DND-41 (cell line): ENCODE measurements at regions not wholly inside any gene's neighbourhood (a gene's known extent, or its start where the extent isn't known, plus 50 kb on each side); places are given as distances from the start of the nearest gene placed in this dataset.

Experiments
- EZH2 ChIP-seq: IDR thresholded peaks from 3 replicates; pipeline ENCODE4 v1.6.1; 2012; ENCODE audit warnings: borderline replicate concordance, low read depth, mild to moderate bottlenecking, moderate library complexity, low read length, inconsistent platforms; ENCODE audit not compliant: severe bottlenecking
- TF ChIP-seq, protein P1 (sequence below): IDR thresholded peaks from 2 replicates; pipeline ENCODE4 v1.5.1; 2012; ENCODE audit warnings: borderline replicate concordance, low read length, moderate library complexity, mild to moderate bottlenecking; ENCODE audit not compliant: poor library complexity, severe bottlenecking; ENCODE audit errors: extremely low read depth

DNA sequence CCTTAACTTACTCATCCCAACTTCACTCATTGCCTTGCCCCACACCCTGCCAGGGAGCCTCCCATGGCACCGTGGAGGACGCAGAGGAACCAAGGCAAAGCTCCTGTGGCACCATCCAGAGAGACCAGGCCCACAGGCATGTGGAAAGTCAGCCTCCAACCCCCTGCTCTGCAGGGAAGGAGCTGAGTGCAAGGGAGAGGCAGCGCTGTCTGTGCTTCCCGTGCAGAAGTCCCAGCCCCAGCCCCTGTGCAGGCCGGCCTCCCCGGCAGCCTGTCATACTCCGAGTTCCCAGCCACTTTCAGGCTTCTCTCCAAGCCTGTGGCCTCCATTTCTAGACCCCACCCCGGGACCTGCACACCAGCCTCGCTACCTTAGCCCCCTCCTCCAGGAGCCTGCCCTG, 106.4 kb downstream of the SINHCAF start:
- TF ChIP-seq, protein P1, sequence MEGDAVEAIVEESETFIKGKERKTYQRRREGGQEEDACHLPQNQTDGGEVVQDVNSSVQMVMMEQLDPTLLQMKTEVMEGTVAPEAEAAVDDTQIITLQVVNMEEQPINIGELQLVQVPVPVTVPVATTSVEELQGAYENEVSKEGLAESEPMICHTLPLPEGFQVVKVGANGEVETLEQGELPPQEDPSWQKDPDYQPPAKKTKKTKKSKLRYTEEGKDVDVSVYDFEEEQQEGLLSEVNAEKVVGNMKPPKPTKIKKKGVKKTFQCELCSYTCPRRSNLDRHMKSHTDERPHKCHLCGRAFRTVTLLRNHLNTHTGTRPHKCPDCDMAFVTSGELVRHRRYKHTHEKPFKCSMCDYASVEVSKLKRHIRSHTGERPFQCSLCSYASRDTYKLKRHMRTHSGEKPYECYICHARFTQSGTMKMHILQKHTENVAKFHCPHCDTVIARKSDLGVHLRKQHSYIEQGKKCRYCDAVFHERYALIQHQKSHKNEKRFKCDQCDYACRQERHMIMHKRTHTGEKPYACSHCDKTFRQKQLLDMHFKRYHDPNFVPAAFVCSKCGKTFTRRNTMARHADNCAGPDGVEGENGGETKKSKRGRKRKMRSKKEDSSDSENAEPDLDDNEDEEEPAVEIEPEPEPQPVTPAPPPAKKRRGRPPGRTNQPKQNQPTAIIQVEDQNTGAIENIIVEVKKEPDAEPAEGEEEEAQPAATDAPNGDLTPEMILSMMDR: no peak
- no peak for TF ChIP-seq EZH2
